ENCODE measurements at regions not wholly inside any gene's neighbourhood (a gene's known extent, or its start where the extent isn't known, plus 50 kb on each side); places are given as distances from the start of the nearest gene placed in this dataset.
"Not testable (repeated sequence)": the region's sequence is repeated elsewhere in the genome, so short reads cannot be mapped to it uniquely, and the experiment has no call there.

GRCh38 chr6:48511378-48511777 is 400.4 kb upstream of the PTCHD4 start:
- Mint-ChIP-seq H3K27me3 (ENCODE audit: unreplicated experiment) (peaks cover 2% of the 10 kb centered on the region), H3K4me3 (ENCODE audit: unreplicated experiment) (no peak overlapping the region), H3K36me3 (ENCODE audit: unreplicated experiment) (no peaks in the 10 kb centered on the region), H3K4me1 (ENCODE audit: unreplicated experiment) (no peaks in the 10 kb centered on the region), H3K27ac (ENCODE audit: unreplicated experiment) (no peak overlapping the region), H3K9me3 (ENCODE audit: unreplicated experiment) (no peaks in the 10 kb centered on the region)
- TF ChIP-seq, protein P1, sequence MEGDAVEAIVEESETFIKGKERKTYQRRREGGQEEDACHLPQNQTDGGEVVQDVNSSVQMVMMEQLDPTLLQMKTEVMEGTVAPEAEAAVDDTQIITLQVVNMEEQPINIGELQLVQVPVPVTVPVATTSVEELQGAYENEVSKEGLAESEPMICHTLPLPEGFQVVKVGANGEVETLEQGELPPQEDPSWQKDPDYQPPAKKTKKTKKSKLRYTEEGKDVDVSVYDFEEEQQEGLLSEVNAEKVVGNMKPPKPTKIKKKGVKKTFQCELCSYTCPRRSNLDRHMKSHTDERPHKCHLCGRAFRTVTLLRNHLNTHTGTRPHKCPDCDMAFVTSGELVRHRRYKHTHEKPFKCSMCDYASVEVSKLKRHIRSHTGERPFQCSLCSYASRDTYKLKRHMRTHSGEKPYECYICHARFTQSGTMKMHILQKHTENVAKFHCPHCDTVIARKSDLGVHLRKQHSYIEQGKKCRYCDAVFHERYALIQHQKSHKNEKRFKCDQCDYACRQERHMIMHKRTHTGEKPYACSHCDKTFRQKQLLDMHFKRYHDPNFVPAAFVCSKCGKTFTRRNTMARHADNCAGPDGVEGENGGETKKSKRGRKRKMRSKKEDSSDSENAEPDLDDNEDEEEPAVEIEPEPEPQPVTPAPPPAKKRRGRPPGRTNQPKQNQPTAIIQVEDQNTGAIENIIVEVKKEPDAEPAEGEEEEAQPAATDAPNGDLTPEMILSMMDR (IDR thresholded peaks at IDR 0.05), result no peak
- DNase-seq (ENCODE audit: extremely low spot score, unreplicated experiment), result no peak

GRCh38 chr6:48505621-48506020 is 394.6 kb upstream of the PTCHD4 start:
- Mint-ChIP-seq H3K27ac (ENCODE audit: unreplicated experiment) (no peak overlapping the region), H3K4me3 (ENCODE audit: unreplicated experiment) (no peak overlapping the region), H3K27me3 (ENCODE audit: unreplicated experiment) (peaks cover 2% of the 10 kb centered on the region), H3K36me3 (ENCODE audit: unreplicated experiment) (peaks cover 4% of the 10 kb centered on the region), H3K4me1 (ENCODE audit: unreplicated experiment) (no peaks in the 10 kb centered on the region), H3K9me3 (ENCODE audit: unreplicated experiment) (peaks cover 8% of the 10 kb centered on the region)
- no peak for DNase-seq (ENCODE audit: extremely low spot score, unreplicated experiment)
- TF ChIP-seq, protein P1 (IDR thresholded peaks at IDR 0.05), result no peak

DNA sequence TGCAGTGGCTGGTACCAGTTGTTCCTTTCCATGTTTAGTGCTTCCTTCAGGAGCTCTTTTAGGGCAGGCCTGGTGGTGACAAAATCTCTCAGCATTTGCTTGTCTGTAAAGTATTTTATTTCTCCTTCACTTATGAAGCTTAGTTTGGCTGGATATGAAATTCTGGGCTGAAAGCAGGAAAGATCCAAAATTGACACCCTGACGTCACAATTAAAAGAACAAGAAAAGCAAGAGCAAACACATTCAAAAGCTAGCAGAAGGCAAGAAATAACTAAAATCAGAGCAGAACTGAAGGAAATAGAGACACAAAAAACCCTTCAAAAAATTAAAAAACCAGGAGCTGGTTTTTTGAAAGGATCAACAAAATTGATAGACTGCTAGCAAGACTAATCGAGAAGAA is 382.4 kb upstream of the PTCHD4 start:
- not testable (repeated sequence) for DNase-seq (ENCODE audit: extremely low spot score, unreplicated experiment); H3K4me3 Mint-ChIP-seq (ENCODE audit: unreplicated experiment); H3K4me1 Mint-ChIP-seq (ENCODE audit: unreplicated experiment); H3K27me3 Mint-ChIP-seq (ENCODE audit: unreplicated experiment); H3K36me3 Mint-ChIP-seq (ENCODE audit: unreplicated experiment); H3K27ac Mint-ChIP-seq (ENCODE audit: unreplicated experiment); H3K9me3 Mint-ChIP-seq (ENCODE audit: unreplicated experiment)

DNA sequence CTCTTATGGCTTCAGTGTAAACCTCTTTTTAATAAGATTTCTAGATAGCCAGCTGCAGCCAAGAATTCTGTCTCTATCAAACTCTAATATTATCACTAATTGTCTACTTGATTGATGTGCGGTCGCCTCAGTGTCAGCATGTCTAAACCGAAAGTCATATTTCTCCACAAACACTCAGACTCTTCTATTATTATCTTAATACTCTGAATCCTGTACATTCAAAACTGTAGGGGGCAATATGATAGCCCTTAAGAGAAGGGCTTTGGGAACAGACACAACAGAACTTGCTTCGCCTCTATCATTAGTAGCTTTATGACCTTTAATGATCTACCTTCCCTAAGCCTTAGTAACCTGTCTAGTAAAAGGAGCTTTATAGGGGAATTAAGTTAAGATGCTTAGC is 379.7 kb upstream of the PTCHD4 start:
- Mint-ChIP-seq H3K27ac (ENCODE audit: unreplicated experiment) (no peak overlapping the region), H3K4me3 (ENCODE audit: unreplicated experiment) (no peak overlapping the region), H3K36me3 (ENCODE audit: unreplicated experiment) (no peaks in the 10 kb centered on the region), H3K9me3 (ENCODE audit: unreplicated experiment) (peaks cover 8% of the 10 kb centered on the region), H3K4me1 (ENCODE audit: unreplicated experiment) (peaks cover 2% of the 10 kb centered on the region), H3K27me3 (ENCODE audit: unreplicated experiment) (no peaks in the 10 kb centered on the region)
- DNase-seq (ENCODE audit: extremely low spot score, unreplicated experiment), result no peak
- TF ChIP-seq, protein P1 (IDR thresholded peaks at IDR 0.05), result no peak

DNA sequence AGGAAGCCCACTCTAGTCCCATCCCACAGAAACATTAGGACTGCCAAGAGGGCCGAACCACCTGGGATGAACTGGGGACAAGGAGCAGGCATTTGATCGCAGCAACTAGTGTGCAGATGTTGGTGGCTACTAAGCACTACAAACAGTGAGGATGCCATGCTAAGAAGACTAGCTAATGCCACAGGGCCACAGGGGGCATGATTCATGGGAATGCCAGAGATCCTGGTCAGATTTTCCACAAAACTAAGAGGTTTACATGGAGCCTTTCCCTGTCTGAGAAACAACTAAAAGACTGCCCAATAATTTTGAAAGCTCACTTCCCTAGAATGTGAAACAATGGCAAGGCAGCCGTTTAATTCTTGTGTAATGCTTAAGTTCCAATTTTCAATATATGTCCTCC is 375.9 kb upstream of the PTCHD4 start:
- no peaks in the 10 kb centered on the region for H3K36me3 Mint-ChIP-seq (ENCODE audit: unreplicated experiment)

More for the DNA sequence above, 375.9 kb upstream of the PTCHD4 start:
- no peak overlapping the region for H3K27ac Mint-ChIP-seq (ENCODE audit: unreplicated experiment)
- TF ChIP-seq, protein P1 (IDR thresholded peaks at IDR 0.05), result no peak
- no peaks in the 10 kb centered on the region for H3K9me3 Mint-ChIP-seq (ENCODE audit: unreplicated experiment)
- no peak overlapping the region for H3K4me3 Mint-ChIP-seq (ENCODE audit: unreplicated experiment)
- peaks cover 2% of the 10 kb centered on the region for H3K4me1 Mint-ChIP-seq (ENCODE audit: unreplicated experiment)
- no peak for DNase-seq (ENCODE audit: extremely low spot score, unreplicated experiment)
- H3K27me3 Mint-ChIP-seq (ENCODE audit: unreplicated experiment), result no peaks in the 10 kb centered on the region
